ENCODE measurements at regions not wholly inside any gene's neighbourhood (a gene's known extent, or its start where the extent isn't known, plus 50 kb on each side); places are given as distances from the start of the nearest gene placed in this dataset.

- no peak for DNase-seq (ENCODE audit: low spot score)
- intact Hi-C loops (cut with micrococcal nuclease; ENCODE audit: unreplicated experiment) = no loop called here
- POLR2A ChIA-PET = interaction anchor here (0.7 to 1.3 kb wide), 4 partner anchors 9 to 554 kb away, joined by 3 to 4 read pairs (median 3); no protein-coding TSS in a partner anchor
- H3K4me1 ChIP-seq (ENCODE audit: insufficient read depth, low read length, poor library complexity, severe bottlenecking) = no peaks in the 10 kb centered on the region
- no peaks in the 10 kb centered on the region for H3K36me3 ChIP-seq (ENCODE audit: insufficient read depth, low read length)
- H3K27ac ChIP-seq (ENCODE audit: low read depth, low read length, poor library complexity, severe bottlenecking) = no peak overlapping the region
- no peak overlapping the region for H2AFZ ChIP-seq (ENCODE audit: low read length)
- no peaks in the 10 kb centered on the region for H3K9me3 ChIP-seq (ENCODE audit: low read length)
- no peaks in the 10 kb centered on the region for H3K79me2 ChIP-seq (ENCODE audit: insufficient read depth, low read depth, low read length)
- no peak for TF ChIP-seq CTCF (conservative IDR thresholded peaks at IDR 0.05; ENCODE audit: low read length)
- no peak for TF ChIP-seq EZH2phosphoT487 (IDR thresholded peaks at IDR 0.05; ENCODE audit: borderline replicate concordance, low read depth, low read length)
- H3K4me2 ChIP-seq (ENCODE audit: low read length) = no peak overlapping the region
- H3K4me3 ChIP-seq (ENCODE audit: low read depth, low read length, poor library complexity, severe bottlenecking) = no peak overlapping the region
- no peaks in the 10 kb centered on the region for H4K20me1 ChIP-seq (ENCODE audit: insufficient read depth, low read length)
- BruUV-seq (replicated peaks) = no TSS peak
- CTCF ChIA-PET (ENCODE audit: unreplicated experiment) = no interaction called here
- H3K9me2 ChIP-seq (ENCODE audit: insufficient read depth, low read length) = no peaks in the 10 kb centered on the region
Measured at GRCh38 chr1:212549503-212550017, 59.0 kb upstream of the ATF3 start.

GRCh38 chr1:212551929-212552328 is 56.6 kb upstream of the ATF3 start:
- CTCF ChIA-PET (ENCODE audit: unreplicated experiment) = no interaction called here
- intact Hi-C loops (cut with micrococcal nuclease; ENCODE audit: unreplicated experiment) = no loop called here

More at GRCh38 chr1:212551929-212552328, 56.6 kb upstream of the ATF3 start:
- H3K4me1 ChIP-seq (ENCODE audit: insufficient read depth, low read length, poor library complexity, severe bottlenecking) = no peaks in the 10 kb centered on the region
- H3K4me3 ChIP-seq (ENCODE audit: low read depth, low read length, poor library complexity, severe bottlenecking) = no peak overlapping the region
- no peak overlapping the region for H2AFZ ChIP-seq (ENCODE audit: low read length)
- H3K36me3 ChIP-seq (ENCODE audit: insufficient read depth, low read length) = no peaks in the 10 kb centered on the region
- H3K27ac ChIP-seq (ENCODE audit: low read depth, low read length, poor library complexity, severe bottlenecking) = no peak overlapping the region
- BruUV-seq (replicated peaks) = no TSS peak
- no peaks in the 10 kb centered on the region for H4K20me1 ChIP-seq (ENCODE audit: insufficient read depth, low read length)
- POLR2A ChIA-PET = interaction anchor here (0.5 kb wide), 1 partner anchor 1143 kb away, joined by 3 read pairs; no protein-coding TSS in a partner anchor
- no peak for DNase-seq (ENCODE audit: low spot score)
- no peaks in the 10 kb centered on the region for H3K79me2 ChIP-seq (ENCODE audit: insufficient read depth, low read depth, low read length)
- H3K4me2 ChIP-seq (ENCODE audit: low read length) = no peak overlapping the region
- TF ChIP-seq EZH2phosphoT487 (IDR thresholded peaks at IDR 0.05; ENCODE audit: borderline replicate concordance, low read depth, low read length) = no peak
- no peak for TF ChIP-seq CTCF (conservative IDR thresholded peaks at IDR 0.05; ENCODE audit: low read length)
- no peaks in the 10 kb centered on the region for H3K9me2 ChIP-seq (ENCODE audit: insufficient read depth, low read length)
- H3K9me3 ChIP-seq (ENCODE audit: low read length) = no peaks in the 10 kb centered on the region

Measured in OCI-LY7 (cell line).